ENCODE measurements at regions not wholly inside any gene's neighbourhood (a gene's known extent, or its start where the extent isn't known, plus 50 kb on each side); places are given as distances from the start of the nearest gene placed in this dataset.

- 72 to 100% (median 79%) methylated on average over 1 of the region's 1 CpG for WGBS, 4 donors
- no peaks in the 10 kb centered on the region for H3K9me3 ChIP-seq (replicated peaks in 1 of 3)
- intact Hi-C loops (cut with DNase I): no loop called here
- no peaks in the 10 kb centered on the region for H3K27me3 ChIP-seq
- H3K27ac ChIP-seq: no peak overlapping the region
- DNase-seq: no peak
- TF ChIP-seq CTCF (IDR thresholded peaks at IDR 0.05) (no peak), POLR2A (IDR thresholded peaks at IDR 0.05) (no peak)
- no peaks in the 10 kb centered on the region for H3K4me1 ChIP-seq (replicated peaks in 1 of 2)
- H3K36me3 ChIP-seq (replicated peaks in 1 of 2): no peaks in the 10 kb centered on the region
- no peak overlapping the region for H3K4me3 ChIP-seq
Measured at GRCh38 chr13:63336549-63336948, 1920.9 kb upstream of the PCDH20 start.

GRCh38 chr13:63327584-63327983 is 1911.9 kb upstream of the PCDH20 start:
- no peaks in the 10 kb centered on the region for H3K36me3 ChIP-seq (replicated peaks in 1 of 2)
- TF ChIP-seq POLR2A (IDR thresholded peaks at IDR 0.05) (no peak), CTCF (IDR thresholded peaks at IDR 0.05) (no peak)
- no peaks in the 10 kb centered on the region for H3K27me3 ChIP-seq
- 40 to 88% (median 85%) methylated on average over 1 of the region's 1 CpG for WGBS, 4 donors
- intact Hi-C loops (cut with DNase I): no loop called here
- H3K27ac ChIP-seq: no peak overlapping the region
- no peaks in the 10 kb centered on the region for H3K9me3 ChIP-seq (replicated peaks in 1 of 3)
- H3K4me1 ChIP-seq (replicated peaks in 1 of 2): no peaks in the 10 kb centered on the region
- no peak for DNase-seq
- no peak overlapping the region for H3K4me3 ChIP-seq

- no peak for TF ChIP-seq CTCF (IDR thresholded peaks at IDR 0.05)
- TF ChIP-seq POLR2A (IDR thresholded peaks at IDR 0.05): no peak
- intact Hi-C loops (cut with DNase I): no loop called here
- H3K27ac ChIP-seq: no peak overlapping the region
- H3K27me3 ChIP-seq: no peaks in the 10 kb centered on the region
- DNase-seq: no peak
- peaks cover 0 to 4% (median 0%) of the 10 kb centered on the region in 3 donors for H3K9me3 ChIP-seq (replicated peaks in 1 of 3)
- H3K36me3 ChIP-seq (replicated peaks in 1 of 2): no peaks in the 10 kb centered on the region
- 87 to 91% (median 88%) methylated on average over 2 of the region's 2 CpGs for WGBS, 4 donors
- no peak overlapping the region for H3K4me3 ChIP-seq
- H3K4me1 ChIP-seq (replicated peaks in 1 of 2): peaks cover 0 to 6% of the 10 kb centered on the region in 2 donors
Measured at GRCh38 chr13:63323441-63323840, 1907.8 kb upstream of the PCDH20 start.

GRCh38 chr13:63311587-63311986 is 1895.9 kb upstream of the PCDH20 start:
- no peak for TF ChIP-seq POLR2A (IDR thresholded peaks at IDR 0.05)
- TF ChIP-seq CTCF (IDR thresholded peaks at IDR 0.05): no peak
- whole genome bisulfite sequencing, 4 donors: 87 to 93% (median 89%) methylated on average over 1 of the region's 1 CpG

More at GRCh38 chr13:63311587-63311986, 1895.9 kb upstream of the PCDH20 start:
- DNase-seq: no peak
- Histone ChIP-seq H3K36me3 (replicated peaks in 1 of 2) (no peaks in the 10 kb centered on the region), H3K4me1 (replicated peaks in 1 of 2) (no peaks in the 10 kb centered on the region), H3K27ac (no peak overlapping the region), H3K9me3 (replicated peaks in 1 of 3) (no peaks in the 10 kb centered on the region), H3K4me3 (no peak overlapping the region), H3K27me3 (no peaks in the 10 kb centered on the region)
- intact Hi-C loops (cut with DNase I): no loop called here
